ENCODE measurements at regions not wholly inside any gene's neighbourhood (a gene's known extent, or its start where the extent isn't known, plus 50 kb on each side); places are given as distances from the start of the nearest gene placed in this dataset.

DNA sequence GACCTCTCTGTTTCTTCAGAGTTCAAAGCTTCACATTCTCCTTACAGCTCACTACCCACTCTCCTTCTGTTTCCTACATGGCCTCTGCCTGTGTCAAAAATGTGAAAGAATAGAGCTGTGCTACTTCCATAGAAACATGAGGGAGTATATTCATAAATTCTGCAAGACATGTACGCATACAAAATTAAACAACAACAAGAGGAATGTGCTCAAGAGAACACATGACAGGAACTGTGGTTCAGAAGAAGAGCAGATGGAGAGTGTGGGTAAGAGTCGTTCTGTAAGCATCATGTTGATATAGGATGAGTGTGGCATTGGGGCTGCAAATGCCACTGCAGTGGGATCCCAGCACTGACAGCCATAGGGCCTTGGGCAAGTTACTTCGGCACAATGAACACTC lies 266.6 kb upstream of the SASH1 start:
- in situ Hi-C loops (cut with HindIII; ENCODE audit: low sequenced_read_pairs): no loop called here
- no peak for DNase-seq (ENCODE audit: low read depth, low spot score)
- TF ChIP-seq, protein P1, sequence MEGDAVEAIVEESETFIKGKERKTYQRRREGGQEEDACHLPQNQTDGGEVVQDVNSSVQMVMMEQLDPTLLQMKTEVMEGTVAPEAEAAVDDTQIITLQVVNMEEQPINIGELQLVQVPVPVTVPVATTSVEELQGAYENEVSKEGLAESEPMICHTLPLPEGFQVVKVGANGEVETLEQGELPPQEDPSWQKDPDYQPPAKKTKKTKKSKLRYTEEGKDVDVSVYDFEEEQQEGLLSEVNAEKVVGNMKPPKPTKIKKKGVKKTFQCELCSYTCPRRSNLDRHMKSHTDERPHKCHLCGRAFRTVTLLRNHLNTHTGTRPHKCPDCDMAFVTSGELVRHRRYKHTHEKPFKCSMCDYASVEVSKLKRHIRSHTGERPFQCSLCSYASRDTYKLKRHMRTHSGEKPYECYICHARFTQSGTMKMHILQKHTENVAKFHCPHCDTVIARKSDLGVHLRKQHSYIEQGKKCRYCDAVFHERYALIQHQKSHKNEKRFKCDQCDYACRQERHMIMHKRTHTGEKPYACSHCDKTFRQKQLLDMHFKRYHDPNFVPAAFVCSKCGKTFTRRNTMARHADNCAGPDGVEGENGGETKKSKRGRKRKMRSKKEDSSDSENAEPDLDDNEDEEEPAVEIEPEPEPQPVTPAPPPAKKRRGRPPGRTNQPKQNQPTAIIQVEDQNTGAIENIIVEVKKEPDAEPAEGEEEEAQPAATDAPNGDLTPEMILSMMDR (IDR thresholded peaks at IDR 0.05; ENCODE audit: low read depth, low read length): no peak
- no peak overlapping the region for H3K4me3 ChIP-seq (ENCODE audit: low read depth, low read length)

DNA sequence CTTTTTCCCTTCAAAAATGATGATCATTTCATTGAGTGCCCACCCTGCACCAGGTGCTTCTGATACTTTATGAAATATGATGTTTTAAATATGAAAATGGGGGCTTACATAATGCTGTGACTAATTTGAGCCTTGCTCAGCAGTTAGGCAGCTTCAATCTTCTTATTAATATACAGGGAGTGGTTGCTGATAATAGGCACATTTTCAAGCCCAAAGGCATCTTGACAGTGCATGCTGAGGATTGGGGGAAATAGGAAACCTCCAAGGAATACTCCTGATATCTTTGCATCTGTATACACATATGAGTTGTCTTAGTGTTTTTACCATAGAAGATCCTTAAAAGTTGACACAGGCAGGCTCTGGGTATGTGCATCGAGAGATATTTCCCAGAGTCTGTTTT lies 262.3 kb upstream of the SASH1 start:
- in situ Hi-C loops (cut with HindIII; ENCODE audit: low sequenced_read_pairs): no loop called here
- H3K4me3 ChIP-seq (ENCODE audit: low read depth, low read length): no peak overlapping the region
- TF ChIP-seq, protein P1 (IDR thresholded peaks at IDR 0.05; ENCODE audit: low read depth, low read length): no peak
- DNase-seq (ENCODE audit: low read depth, low spot score): no peak

DNA sequence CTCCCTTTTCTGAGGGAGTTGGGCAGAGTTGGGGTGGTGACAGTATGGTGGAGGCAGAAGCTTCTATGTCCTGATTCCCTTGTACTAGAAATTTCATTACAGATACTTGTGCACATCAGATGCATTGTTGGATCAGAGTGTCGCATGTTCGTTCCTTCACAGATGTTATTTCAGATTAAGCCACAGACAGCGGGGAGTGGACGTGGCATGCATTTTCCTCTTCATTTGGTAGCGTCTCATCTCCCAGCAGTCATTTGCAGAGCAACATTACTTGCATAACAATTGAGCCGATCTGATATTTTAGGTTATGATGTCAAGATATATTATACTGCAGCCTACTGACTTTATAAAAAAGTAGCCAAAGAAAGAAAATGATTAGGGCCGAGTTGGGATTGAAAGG lies 261.6 kb upstream of the SASH1 start:
- in situ Hi-C loops (cut with HindIII; ENCODE audit: low sequenced_read_pairs): no loop called here
- H3K4me3 ChIP-seq (ENCODE audit: low read depth, low read length): no peak overlapping the region
- no peak for DNase-seq (ENCODE audit: low read depth, low spot score)
- TF ChIP-seq, protein P1 (IDR thresholded peaks at IDR 0.05; ENCODE audit: low read depth, low read length): no peak

DNA sequence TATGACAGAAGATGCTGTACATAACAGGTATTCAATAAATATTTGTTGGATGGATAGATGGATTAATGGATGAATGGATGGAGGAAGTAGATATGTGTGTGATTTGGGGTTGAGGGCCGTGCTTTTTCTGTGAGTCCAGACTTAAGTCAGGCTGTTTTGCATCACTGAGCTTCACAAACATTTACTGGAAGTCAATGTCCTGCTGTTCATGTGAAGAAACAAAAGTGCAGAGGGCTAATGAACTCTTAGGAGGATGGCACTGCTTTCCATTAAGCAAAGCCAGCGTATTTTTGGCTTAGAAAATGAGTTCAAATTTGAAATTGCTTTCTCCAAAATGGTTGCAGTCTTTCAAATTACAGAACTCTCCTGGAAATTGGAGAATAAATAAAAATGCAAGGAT lies 260.6 kb upstream of the SASH1 start:
- DNase-seq (ENCODE audit: low read depth, low spot score): no peak
- no peak overlapping the region for H3K4me3 ChIP-seq (ENCODE audit: low read depth, low read length)
- in situ Hi-C loops (cut with HindIII; ENCODE audit: low sequenced_read_pairs): no loop called here
- TF ChIP-seq, protein P1 (IDR thresholded peaks at IDR 0.05; ENCODE audit: low read depth, low read length): no peak

DNA sequence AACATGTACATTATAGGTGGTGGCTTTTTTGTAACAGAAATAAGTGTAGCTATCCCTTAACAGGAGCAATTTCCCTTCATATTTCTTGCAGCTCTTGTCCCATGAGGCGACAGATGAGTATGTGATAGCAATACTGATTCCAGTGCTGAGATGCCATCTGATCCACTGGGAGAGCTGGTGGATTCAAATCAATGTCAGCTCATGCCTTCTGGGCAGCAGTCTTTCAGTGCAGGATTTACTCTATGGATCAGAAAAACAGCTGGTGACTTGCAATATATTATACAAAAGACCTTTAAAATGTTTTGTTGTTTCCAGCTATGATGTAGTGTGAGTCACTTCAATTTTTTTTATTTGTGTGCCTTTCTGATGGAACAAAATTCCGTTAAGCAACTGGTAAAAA lies 259.9 kb upstream of the SASH1 start:
- TF ChIP-seq, protein P1 (IDR thresholded peaks at IDR 0.05; ENCODE audit: low read depth, low read length): no peak

DNA sequence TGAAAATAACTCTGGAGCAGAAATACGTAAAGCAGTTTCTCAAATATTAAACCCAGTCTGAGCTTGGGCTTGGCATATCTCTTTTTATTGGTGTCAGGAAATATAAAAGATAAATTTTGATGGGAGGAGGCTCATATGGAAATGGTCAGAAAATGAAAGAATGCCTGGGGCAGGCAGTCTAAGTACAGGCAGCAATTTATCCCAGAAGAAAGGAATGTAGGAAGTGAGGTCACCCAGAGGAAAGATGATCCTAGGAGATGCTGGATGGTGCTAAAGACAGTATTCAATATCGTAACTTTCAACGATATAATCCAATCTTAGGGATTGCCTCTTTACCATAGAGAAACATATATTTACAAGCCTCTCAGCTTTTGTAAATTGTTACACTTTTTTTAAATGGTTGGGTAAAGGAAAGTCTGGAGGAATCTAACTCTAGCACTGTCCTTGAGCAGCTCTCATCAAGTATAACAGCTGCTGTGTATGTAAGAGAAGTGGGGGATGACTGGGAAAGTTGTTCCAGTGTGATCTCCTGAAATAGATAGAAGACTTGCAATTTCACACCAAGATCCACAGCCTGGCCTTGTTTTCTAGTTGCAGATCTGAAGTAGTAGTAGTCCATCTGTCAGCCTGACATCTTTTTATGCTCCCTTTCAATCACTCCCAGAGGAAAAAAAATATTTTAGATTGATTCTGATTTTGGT lies 256.9 kb upstream of the SASH1 start:
- no peak overlapping the region for H3K4me3 ChIP-seq (ENCODE audit: low read depth, low read length)
- DNase-seq (ENCODE audit: low read depth, low spot score): no peak
- TF ChIP-seq, protein P1 (IDR thresholded peaks at IDR 0.05; ENCODE audit: low read depth, low read length): no peak
- in situ Hi-C loops (cut with HindIII; ENCODE audit: low sequenced_read_pairs): no loop called here

More for the DNA sequence above, 259.9 kb upstream of the SASH1 start:
- H3K4me3 ChIP-seq (ENCODE audit: low read depth, low read length): no peak overlapping the region
- in situ Hi-C loops (cut with HindIII; ENCODE audit: low sequenced_read_pairs): no loop called here
- no peak for DNase-seq (ENCODE audit: low read depth, low spot score)

Measured in astrocyte of the spinal cord (primary cell).